Midbrain (tissue), 1 donor: ENCODE measurements at regions not wholly inside any gene's neighbourhood (a gene's known extent, or its start where the extent isn't known, plus 50 kb on each side); places are given as distances from the start of the nearest gene placed in this dataset.

Source experiments
- DNase-seq: peaks from one replicate; lab custom pipeline; 2025; lab: John Stamatoyannopoulos, UW

- no peak for DNase-seq
These were observed 189.3 kb upstream of the ARG1 start for GRCh38 chr6:131383421-131384411.

GRCh38 chr6:131387562-131388447 lies 185.2 kb upstream of the ARG1 start:
- no peak for DNase-seq

- no peak for DNase-seq
These were observed 182.7 kb upstream of the ARG1 start for GRCh38 chr6:131390322-131390721.

GRCh38 chr6:131391116-131391515 lies 181.9 kb upstream of the ARG1 start:
- no peak for DNase-seq

- DNase-seq: no peak
These were observed 179.6 kb upstream of the ARG1 start for GRCh38 chr6:131393433-131393832.

GRCh38 chr6:131394768-131395432 lies 178.1 kb upstream of the ARG1 start:
- DNase-seq: no peak

- no peak for DNase-seq
These were observed 174.8 kb upstream of the ARG1 start for GRCh38 chr6:131398176-131398575.

- DNase-seq: no peak
These were observed 173.6 kb upstream of the ARG1 start for GRCh38 chr6:131399433-131399832.

- no peak for DNase-seq
These were observed 172.8 kb upstream of the ARG1 start for GRCh38 chr6:131400054-131400778.

- no peak for DNase-seq
These were observed 172.1 kb upstream of the ARG1 start for GRCh38 chr6:131400779-131401496.

- DNase-seq: no peak
These were observed 164.2 kb upstream of the ARG1 start for GRCh38 chr6:131408811-131409210.

- no peak for DNase-seq
These were observed 162.2 kb upstream of the ARG1 start for GRCh38 chr6:131410785-131411184.

- no peak for DNase-seq
These were observed 159.8 kb upstream of the ARG1 start for GRCh38 chr6:131412960-131413830.

- DNase-seq: no peak
These were observed 159.2 kb upstream of the ARG1 start for GRCh38 chr6:131413831-131414191.

- no peak for DNase-seq
These were observed 158.1 kb upstream of the ARG1 start for GRCh38 chr6:131414956-131415355.

GRCh38 chr6:131418441-131418840 lies 154.6 kb upstream of the ARG1 start:
- no peak for DNase-seq

- no peak for DNase-seq
These were observed 153.3 kb upstream of the ARG1 start for GRCh38 chr6:131419702-131420101.

GRCh38 chr6:131424016-131424415 lies 149.0 kb upstream of the ARG1 start:
- DNase-seq: no peak

GRCh38 chr6:131424475-131424874 lies 148.6 kb upstream of the ARG1 start:
- DNase-seq: no peak
